Activated T-cell treated with anti-CD3 and anti-CD28 coated beads, Interleukin-2, amount 50 U/mL, for 48 hours (primary cell): ENCODE measurements at regions not wholly inside any gene's neighbourhood (a gene's known extent, or its start where the extent isn't known, plus 50 kb on each side); places are given as distances from the start of the nearest gene placed in this dataset.

ENCODE experiments used
- DNase-seq, 2 experiments: peaks; one replicate each; pipeline ENCODE4 v3.0.0-alpha.2; 2020

DNA sequence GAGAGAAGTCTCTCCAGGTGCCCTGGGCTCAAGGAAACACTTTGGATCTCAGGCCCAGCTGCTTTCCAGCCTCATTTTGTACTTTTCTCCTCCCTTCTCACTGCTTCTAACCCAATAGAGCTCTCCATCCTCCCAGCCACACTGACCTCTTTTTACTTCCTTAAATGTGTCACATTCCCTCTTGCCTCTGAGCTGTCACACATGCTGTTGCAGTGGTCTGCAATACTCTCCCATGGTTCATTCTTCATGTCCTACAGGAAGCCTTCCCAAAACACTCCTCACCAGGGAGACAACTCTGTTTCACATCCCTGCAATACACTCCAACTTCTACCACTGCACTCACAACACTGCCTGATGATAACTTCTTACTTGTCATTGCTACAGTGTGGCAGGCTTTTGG, 242.1 kb upstream of the DYNLRB2 start:
- no peak for DNase-seq

DNA sequence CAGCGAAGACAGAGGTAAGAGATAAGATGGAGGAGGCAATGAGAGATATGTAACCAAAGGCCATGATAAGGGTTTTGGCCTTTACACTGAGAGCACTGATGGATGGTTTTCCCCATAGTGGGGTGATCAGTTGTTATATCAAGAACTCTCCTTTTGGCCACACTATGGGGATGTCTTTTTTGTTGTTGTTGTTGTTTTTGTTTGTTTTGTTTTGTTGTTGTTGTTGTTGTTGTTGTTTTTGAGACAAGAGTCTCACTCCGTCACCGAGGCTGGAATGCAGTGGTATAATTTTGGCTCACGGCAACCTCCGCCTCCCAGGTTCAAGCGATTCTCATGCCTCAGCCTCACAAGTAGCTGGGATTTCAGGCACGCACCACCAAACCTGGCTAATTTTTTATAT, 244.8 kb upstream of the DYNLRB2 start:
- no peak for DNase-seq

GRCh38 chr16:80294172-80294571, 246.6 kb upstream of the DYNLRB2 start:
- DNase-seq = no peak

GRCh38 chr16:80288616-80289015, 252.2 kb upstream of the DYNLRB2 start:
- DNase-seq = no peak

GRCh38 chr16:80287674-80288073, 253.1 kb upstream of the DYNLRB2 start:
- DNase-seq = no peak

DNA sequence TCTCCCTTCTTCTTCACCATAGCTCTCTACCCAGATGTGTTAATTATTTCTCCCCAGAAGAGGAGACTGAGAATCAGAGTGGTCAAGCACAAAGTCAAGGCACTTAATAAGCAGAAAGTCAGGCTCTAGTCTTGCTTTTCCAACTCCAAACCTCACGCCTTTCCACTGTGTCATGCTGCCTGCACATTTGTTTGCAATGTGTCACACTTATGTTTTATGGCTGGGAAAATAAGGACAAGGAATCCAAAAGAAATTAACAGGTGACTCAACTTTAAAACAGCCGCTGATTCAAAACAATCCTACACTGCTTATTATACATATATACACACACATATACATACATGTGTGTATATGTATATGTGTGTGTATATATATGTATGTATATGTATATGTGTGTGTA, 255.7 kb upstream of the DYNLRB2 start:
- no peak for DNase-seq

GRCh38 chr16:80283466-80284392, 257.1 kb upstream of the DYNLRB2 start:
- DNase-seq = no peak

GRCh38 chr16:80280557-80280956, 260.2 kb upstream of the DYNLRB2 start:
- no peak for DNase-seq

DNA sequence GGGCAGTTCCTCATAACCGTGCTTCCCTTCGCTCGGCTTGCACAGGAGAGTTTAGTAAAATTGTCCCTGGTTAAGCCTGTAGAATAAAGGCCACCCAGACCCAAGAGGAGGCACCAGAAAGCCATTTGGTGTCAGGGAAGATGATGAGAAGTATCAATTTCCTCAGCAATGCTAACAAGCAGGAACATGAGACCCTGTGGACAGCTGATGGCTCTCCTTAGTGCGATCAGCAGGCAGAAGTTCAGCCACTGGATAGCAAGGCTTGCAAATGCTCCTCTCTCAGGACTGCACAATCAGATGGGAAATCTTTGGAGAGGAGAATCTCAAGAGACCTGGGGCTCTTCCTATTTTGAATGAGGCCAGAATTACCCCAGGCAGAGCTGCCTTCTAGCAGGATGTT, 261.1 kb upstream of the DYNLRB2 start:
- DNase-seq = no peak

- DNase-seq = no peak
Measured at GRCh38 chr16:80277182-80277581, 263.6 kb upstream of the DYNLRB2 start.

- DNase-seq = no peak
Measured at GRCh38 chr16:80274576-80275191, 266.1 kb upstream of the DYNLRB2 start.

DNA sequence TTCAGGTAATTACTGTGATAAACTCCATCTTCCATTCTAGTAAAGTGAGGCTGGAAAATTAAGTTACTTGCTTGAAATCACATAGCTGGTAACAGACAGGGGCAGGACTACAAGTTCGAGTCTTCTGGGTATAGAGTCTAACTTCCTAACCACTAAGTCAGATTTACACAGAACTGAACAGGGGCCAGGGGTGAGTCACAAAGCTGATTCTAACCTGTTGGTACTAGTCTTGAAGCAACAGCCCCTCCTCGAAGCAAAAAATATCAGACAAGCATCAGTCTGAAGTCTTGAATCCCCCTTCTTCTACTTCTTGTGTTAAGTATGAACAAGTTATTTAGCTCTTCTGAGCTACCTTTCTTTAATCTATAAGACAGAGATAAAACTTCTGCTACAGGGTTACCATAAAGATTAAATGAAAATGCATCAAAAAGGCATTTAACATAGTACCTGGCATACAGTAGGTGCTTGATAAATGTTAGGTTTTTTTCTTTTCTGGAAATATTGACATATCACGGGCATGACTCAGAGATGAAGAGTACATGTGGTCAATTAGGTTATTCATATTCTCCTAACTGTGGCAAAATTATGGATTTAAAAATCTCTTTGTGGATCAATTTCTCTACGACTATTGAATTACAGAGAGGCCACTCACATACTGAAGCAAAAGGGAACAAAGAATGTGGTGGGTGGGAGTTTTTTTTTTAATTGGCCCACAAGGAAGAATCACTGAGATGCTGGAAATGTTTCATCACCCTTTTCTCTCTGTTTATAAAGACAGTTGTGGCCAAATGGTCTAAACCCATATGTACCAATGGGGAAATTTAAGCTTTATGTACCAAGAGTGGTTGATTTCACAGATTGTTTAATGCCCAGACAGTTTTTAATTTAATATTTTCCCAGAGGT, 266.9 kb upstream of the DYNLRB2 start:
- no peak for DNase-seq

- no peak for DNase-seq
Measured at GRCh38 chr16:80265624-80266306, 275.0 kb upstream of the DYNLRB2 start.

DNA sequence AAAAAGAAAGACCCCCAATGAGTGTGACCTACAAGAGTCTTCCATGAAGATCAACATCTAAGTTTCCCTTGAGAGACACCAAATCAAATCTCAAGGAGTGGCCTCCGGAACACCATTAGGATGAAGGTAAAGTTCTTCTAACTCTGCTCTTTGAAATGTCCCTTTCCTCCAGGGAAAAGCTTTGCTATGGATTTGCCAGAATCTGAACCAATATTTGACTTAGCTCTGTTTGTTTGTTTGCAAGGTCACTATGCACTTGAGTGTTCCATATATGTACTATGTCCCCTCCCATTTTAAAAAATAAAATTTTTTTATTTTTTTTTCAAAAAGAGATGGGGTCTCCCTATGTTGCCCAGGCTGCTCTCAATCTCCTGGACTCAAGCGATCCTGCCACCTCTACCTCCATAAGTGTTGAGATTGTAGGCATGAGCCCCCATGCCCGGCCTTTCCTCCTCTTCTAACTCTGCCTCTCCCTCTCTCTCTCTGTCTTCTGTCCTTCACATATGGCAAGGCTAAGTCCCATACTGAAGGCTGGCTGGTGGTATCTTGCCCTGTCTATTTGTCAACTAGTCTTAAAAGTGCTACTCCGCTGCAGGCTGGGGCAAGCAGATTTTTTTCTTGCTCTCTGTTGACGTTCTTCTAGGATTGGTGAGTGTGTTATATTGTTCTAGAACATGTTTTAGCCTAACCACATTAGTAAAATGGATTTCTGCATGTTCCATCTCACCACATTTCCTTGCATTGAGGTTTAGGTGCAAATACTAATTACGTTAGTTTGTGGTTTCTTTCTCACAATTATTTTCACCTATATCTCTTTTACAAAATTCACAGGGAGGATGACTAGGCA, 276.7 kb upstream of the DYNLRB2 start:
- no peak for DNase-seq

DNA sequence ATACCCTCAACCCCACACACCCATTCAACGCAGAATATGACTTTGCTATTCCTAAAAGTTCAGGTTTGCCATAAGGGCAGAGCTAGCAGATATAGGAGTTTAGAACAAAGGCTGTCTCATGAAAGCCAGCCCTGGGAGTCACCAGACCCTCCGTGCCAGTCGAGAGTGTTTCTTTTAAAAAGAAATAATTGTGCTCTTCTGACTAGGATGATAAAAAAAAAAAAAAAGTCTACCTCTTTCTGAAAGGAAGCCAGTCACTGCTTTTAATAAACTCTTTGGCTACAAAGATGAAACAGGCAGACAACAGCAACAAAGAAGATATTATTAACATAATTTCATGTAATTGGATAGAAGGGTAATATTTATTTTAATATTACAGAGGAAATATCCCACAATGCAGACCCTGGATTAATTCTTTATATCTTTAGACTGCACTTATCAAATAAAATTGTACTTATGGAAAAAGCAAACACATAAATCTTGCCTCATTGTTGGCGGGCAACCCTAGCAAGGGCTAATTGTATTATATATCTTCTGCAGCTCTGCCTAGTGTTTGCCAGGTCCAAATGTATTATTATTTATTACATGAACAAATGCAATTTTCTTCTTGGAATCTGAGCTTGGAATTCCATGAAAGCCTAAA, 277.5 kb upstream of the DYNLRB2 start:
- no peak for DNase-seq

GRCh38 chr16:80260906-80261311, 279.9 kb upstream of the DYNLRB2 start:
- no peak for DNase-seq

DNA sequence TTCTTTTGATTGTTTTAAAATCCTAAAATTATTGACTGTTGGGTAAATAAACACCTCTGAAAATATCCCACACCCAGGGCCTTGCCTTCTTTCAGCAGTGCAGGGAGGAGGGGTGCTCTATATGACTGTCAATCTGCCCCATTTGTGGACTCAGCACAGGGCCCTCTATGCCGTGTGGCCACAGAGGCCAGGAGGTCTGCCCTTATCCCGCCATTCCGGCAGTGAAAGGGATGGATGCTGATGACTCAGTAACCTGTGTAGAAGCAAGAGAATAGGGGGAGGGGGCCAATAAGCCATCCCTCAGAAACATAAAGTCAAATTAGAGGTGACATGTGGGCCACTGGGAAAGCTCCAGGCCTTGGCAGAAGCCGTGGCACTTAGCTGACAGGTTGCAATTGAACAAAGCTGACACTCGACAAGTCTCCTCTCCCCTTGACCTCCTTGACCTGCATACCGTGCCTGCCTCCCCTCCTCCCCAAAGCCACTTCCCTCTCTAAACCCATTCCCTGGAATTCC, 281.4 kb upstream of the DYNLRB2 start:
- no peak for DNase-seq

DNA sequence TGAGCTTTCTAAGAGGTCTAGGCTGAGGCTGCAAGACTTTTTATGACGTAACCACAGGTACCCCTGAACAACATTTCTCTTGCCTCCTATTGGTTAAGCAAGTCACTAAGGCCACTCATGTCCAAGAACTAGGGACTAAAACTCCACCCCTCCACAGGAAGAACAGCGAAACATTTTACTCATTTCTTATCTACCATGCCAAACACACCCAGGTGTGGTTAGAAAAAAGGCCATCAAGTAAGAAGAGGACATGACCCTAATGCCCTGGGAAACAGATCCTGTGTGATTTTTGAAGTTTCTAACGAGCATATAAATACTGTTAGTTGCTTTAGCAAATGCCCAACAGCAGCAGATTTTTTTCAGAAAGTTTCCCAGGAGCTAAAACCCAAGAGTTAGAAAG, 282.4 kb upstream of the DYNLRB2 start:
- DNase-seq = no peak

DNA sequence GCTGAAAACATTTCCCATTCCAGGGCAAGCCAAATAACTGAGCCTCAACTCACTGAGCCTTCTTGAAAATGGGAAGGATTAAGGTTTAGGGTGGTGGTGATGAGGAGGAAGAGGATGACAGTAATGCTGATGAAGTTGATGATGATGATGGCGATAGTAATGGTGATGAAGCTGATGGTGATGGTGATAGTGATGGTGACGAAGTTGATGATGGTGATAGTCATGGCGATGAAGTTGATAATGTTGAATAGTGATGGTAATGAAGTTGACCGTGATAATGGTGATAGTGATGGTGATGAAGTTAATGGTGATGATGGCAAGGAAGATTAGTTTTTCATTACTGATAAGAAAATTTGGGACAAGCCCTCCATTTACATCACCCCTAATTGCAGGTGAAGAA, 285.8 kb upstream of the DYNLRB2 start:
- no peak for DNase-seq

- DNase-seq = no peak
Measured at GRCh38 chr16:80253741-80254140, 287.1 kb upstream of the DYNLRB2 start.

DNA sequence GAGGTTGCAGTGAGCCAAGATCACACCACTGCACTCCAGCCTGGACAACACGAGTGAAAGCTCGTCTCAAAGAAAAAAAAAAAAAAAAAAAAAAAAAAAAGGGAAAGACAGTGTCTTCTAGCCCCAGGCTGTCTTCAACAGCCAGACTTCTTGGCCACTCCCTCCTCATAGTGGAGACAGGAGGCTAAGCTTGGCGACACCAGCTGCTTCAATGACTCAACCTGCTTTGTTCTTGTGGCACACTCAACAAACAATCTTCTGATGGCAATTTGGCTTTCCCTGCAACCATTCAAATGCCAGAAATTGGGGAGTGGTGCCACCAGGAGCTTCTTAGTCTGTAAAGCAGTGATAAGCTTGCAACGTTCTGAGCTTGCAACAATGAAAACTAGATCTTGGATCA, 290.4 kb upstream of the DYNLRB2 start:
- DNase-seq = no peak
